ENCODE measurements at regions not wholly inside any gene's neighbourhood (a gene's known extent, or its start where the extent isn't known, plus 50 kb on each side); places are given as distances from the start of the nearest gene placed in this dataset.

DNA sequence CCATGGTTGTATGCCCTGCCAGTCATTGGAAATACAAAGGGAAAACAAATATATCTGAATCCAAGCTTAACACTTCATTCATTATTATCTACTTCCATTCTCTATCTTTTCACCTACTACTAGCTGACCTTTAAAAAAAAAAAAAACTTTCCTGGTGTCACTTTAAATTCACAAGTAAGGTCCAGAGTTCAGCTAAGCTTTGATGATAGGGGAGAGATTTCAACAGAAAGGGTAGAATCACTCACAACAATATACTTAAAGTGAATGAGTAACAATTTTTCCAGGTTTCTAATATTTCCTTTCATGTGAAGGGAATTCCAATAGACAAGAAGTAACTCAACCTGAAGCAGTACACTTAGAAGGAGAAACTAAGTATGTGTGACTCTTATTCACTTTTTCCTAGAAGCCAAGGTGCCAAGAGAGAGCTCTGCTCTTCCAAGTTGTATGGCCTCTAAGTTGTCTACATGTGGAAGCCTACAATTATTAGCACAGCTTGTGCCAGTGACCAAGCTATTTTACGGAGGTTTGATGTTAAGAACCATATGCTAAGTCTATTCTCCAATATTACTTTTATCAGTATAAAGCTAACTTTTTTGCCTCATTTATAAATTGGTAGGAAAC lies 371.7 kb downstream of the TENT5A start:
- intact Hi-C loops (cut with DNase I) = no loop called here
- 88% methylated on average over 1 of the region's 1 CpG for WGBS, 2 donors
- TF ChIP-seq, protein P1, sequence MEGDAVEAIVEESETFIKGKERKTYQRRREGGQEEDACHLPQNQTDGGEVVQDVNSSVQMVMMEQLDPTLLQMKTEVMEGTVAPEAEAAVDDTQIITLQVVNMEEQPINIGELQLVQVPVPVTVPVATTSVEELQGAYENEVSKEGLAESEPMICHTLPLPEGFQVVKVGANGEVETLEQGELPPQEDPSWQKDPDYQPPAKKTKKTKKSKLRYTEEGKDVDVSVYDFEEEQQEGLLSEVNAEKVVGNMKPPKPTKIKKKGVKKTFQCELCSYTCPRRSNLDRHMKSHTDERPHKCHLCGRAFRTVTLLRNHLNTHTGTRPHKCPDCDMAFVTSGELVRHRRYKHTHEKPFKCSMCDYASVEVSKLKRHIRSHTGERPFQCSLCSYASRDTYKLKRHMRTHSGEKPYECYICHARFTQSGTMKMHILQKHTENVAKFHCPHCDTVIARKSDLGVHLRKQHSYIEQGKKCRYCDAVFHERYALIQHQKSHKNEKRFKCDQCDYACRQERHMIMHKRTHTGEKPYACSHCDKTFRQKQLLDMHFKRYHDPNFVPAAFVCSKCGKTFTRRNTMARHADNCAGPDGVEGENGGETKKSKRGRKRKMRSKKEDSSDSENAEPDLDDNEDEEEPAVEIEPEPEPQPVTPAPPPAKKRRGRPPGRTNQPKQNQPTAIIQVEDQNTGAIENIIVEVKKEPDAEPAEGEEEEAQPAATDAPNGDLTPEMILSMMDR (IDR thresholded peaks at IDR 0.05) = no peak
- H3K27me3 ChIP-seq = no peaks in the 10 kb centered on the region
- no peaks in the 10 kb centered on the region for H3K36me3 ChIP-seq
- H3K4me3 ChIP-seq = no peak overlapping the region
- no peaks in the 10 kb centered on the region for H3K4me1 ChIP-seq
- no peak overlapping the region for H3K27ac ChIP-seq
- H3K9me3 ChIP-seq = peaks cover 0 to under 1% (median 0%) of the 10 kb centered on the region in 11 donors
- no peak for DNase-seq
- no peak for ATAC-seq

DNA sequence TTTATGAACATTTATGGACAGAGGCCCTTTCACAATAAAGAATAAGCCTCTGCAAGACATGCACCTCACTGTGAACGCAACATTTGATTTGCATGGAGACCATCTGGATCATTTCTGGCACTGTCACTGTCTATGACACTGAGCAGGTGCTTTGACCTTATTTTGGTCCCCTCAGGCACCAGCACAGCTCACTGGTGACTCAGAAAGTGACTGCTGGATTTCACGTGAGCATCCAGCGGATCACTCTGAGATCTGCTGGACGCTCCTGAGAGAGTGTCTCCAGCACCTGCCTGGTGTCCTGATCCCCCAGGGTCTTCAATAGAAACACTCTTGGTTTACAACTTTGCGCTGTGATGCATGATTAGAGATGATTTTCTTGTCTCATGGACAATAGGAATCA lies 375.7 kb downstream of the TENT5A start:
- no peak overlapping the region for H3K27ac ChIP-seq
- H3K9me3 ChIP-seq = peaks cover 0 to 5% (median 0%) of the 10 kb centered on the region in 11 donors
- no peak overlapping the region for H3K4me3 ChIP-seq
- intact Hi-C loops (cut with DNase I) = no loop called here
- no peaks in the 10 kb centered on the region for H3K4me1 ChIP-seq
- no peak for DNase-seq
- ATAC-seq = peak in 1 of 8 donors; percentile 39
- TF ChIP-seq, protein P1 (IDR thresholded peaks at IDR 0.05) = no peak
- H3K27me3 ChIP-seq = no peaks in the 10 kb centered on the region
- 68 to 70% methylated on average over 5 of the region's 5 CpGs for WGBS, 2 donors
- no peaks in the 10 kb centered on the region for H3K36me3 ChIP-seq

- TF ChIP-seq, protein P1 (IDR thresholded peaks at IDR 0.05) = no peak
- ATAC-seq (no peak), DNase-seq (no peak)
- Histone ChIP-seq H3K27ac (no peak overlapping the region), H3K36me3 (no peaks in the 10 kb centered on the region), H3K4me3 (no peak overlapping the region), H3K9me3 (peaks cover 0 to 5% (median 0%) of the 10 kb centered on the region in 11 donors), H3K27me3 (no peaks in the 10 kb centered on the region), H3K4me1 (no peaks in the 10 kb centered on the region)
- WGBS, 2 donors = 22 to 29% methylated on average over 1 of the region's 1 CpG
- intact Hi-C loops (cut with DNase I) = no loop called here
Measured at GRCh38 chr6:81373414-81373813, 379.1 kb downstream of the TENT5A start.

GRCh38 chr6:81371930-81372329 lies 380.6 kb downstream of the TENT5A start:
- Histone ChIP-seq H3K9me3 (peaks cover 0 to 5% (median 0%) of the 10 kb centered on the region in 11 donors), H3K27ac (no peak overlapping the region), H3K4me3 (no peak overlapping the region), H3K27me3 (no peaks in the 10 kb centered on the region), H3K36me3 (no peaks in the 10 kb centered on the region), H3K4me1 (no peaks in the 10 kb centered on the region)
- TF ChIP-seq, protein P1 (IDR thresholded peaks at IDR 0.05) = no peak
- DNase-seq = no peak
- no peak for ATAC-seq
- intact Hi-C loops (cut with DNase I) = no loop called here
